ENCODE measurements at regions not wholly inside any gene's neighbourhood (a gene's known extent, or its start where the extent isn't known, plus 50 kb on each side); places are given as distances from the start of the nearest gene placed in this dataset.

DNA sequence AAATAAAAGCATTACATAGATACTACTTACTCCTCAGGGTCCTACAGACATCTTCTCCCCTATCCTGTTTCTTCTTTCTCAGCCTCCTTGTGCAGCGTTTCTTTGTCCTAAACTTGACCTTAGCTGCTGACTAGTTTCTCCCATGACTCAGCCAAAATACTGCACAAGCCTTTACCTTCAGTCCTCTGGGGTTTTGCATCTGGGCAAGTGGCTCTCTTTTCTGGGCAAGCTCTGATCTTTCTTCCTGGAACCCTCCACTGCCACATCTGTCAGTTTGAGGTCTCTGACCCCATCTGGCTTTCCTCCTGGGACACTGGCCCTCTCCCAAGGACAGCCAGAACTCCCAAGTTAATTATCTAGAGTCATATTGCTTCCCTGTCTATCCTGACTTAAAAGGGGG, 838.4 kb downstream of the DHX35 start:
- H3K9me3 Mint-ChIP-seq = peaks cover 7% of the 10 kb centered on the region
- DNase-seq (ENCODE audit: low spot score) (no peak), ATAC-seq (no peak)
- no peaks in the 10 kb centered on the region for H3K27me3 Mint-ChIP-seq
- no peaks in the 10 kb centered on the region for H3K36me3 Mint-ChIP-seq
- H3K27ac Mint-ChIP-seq = no peak overlapping the region
- no peak overlapping the region for H3K4me3 Mint-ChIP-seq
- no peaks in the 10 kb centered on the region for H3K4me1 Mint-ChIP-seq (ENCODE audit: low read depth in 2 of 2)

DNA sequence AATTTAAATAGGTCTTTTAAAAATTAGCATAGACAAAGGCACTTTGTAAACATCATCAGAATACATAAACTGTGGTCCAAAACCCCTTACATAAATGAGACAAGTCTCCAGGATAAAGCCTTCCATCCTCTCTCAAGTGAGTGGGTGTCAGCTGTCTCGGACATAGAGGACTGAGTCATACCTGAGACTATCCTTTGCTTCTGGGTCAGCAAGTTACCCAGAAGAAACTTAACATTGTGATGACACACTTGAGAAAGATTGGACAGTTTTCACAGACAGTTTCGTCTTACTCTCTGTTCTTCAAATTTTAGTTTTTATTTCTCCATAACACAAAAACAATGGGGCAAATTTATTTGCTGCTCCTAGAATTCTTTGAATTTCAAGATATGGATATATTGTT, 838.0 kb downstream of the DHX35 start:
- H3K4me1 Mint-ChIP-seq (ENCODE audit: low read depth in 2 of 2) = no peaks in the 10 kb centered on the region
- H3K36me3 Mint-ChIP-seq = no peaks in the 10 kb centered on the region
- no peak overlapping the region for H3K27ac Mint-ChIP-seq
- peaks cover 7% of the 10 kb centered on the region for H3K9me3 Mint-ChIP-seq
- ATAC-seq (no peak), DNase-seq (ENCODE audit: low spot score) (no peak)
- H3K27me3 Mint-ChIP-seq = no peaks in the 10 kb centered on the region
- no peak overlapping the region for H3K4me3 Mint-ChIP-seq

DNA sequence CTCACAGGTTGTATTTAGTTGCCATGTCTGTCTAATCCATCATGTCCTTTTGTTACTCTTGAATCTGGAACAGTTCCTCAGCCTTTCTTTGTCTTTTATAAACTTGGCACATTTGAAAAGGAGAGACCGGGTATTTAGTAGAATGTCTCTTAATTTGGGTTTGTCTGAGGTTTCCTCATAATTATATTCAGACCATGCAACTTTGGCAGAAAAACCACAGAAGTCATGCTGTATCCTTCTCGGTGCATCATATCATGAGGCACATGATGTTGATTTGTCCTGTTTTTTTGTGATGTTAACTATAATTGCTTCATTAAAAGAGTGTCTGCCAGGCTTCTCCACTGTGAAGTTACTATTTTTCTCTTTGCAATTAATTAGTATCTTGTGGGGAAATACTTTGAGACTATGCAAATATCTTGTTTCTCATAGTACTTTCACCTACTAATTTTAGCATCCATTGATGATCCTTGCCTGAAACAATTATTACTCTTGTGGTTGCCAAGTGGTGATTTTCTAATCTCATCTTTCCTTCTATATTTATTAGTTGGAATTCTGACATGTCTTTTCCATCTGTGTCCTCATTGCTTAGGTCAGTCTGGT, 837.3 kb downstream of the DHX35 start:
- Mint-ChIP-seq H3K4me3 (no peak overlapping the region), H3K4me1 (ENCODE audit: low read depth in 2 of 2) (no peaks in the 10 kb centered on the region), H3K27ac (no peak overlapping the region)

DNA sequence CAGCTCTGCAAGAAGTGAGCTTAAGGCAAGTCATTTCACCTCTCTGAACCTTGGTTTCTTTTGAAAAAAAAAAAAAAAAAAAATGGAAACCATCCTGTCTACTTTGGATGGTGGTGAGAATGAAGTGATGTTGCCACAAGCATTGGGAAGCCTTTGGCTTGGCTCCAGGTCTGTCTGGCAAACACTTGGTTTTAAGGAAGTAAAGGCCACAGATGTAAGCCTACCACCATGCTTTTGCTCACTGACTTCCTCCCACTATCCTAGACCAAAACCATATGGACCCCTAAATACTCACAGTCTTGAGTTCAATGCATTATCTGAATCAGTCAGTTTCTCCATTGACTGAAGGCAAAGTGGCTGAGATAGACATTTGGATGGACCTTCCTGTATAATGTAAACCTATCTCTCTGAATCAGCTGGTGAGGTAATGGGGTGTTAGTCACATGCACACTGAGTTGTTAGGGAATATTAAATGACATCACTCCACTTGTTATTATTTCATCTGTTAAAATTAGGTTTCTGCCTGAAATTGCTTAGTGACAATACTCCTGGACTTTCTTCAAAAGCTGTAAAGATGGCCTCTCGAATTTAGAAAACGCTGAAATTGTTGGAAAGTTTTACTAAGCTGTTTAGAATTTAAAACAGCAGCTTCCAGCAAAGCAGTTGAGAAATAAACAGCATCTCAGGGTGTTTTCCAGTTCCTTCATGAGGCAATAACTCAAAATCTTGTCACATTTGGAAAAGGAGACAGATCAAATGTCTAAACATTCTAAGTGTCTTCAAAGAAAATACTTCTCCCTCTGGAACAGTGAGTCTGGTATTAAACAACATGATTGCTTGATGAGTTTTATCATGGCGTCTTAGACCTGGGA, 833.5 kb downstream of the DHX35 start:
- H3K4me1 Mint-ChIP-seq (ENCODE audit: low read depth in 2 of 2) = no peaks in the 10 kb centered on the region
- H3K27ac Mint-ChIP-seq = no peak overlapping the region
- no peaks in the 10 kb centered on the region for H3K36me3 Mint-ChIP-seq
- no peak overlapping the region for H3K4me3 Mint-ChIP-seq
- ATAC-seq (no peak), DNase-seq (ENCODE audit: low spot score) (no peak)
- H3K9me3 Mint-ChIP-seq = peaks cover 3% of the 10 kb centered on the region
- no peaks in the 10 kb centered on the region for H3K27me3 Mint-ChIP-seq

More for the DNA sequence above, 837.3 kb downstream of the DHX35 start:
- H3K36me3 Mint-ChIP-seq = no peaks in the 10 kb centered on the region
- H3K9me3 Mint-ChIP-seq = peaks cover 7% of the 10 kb centered on the region
- DNase-seq (ENCODE audit: low spot score) (no peak), ATAC-seq (no peak)
- H3K27me3 Mint-ChIP-seq = no peaks in the 10 kb centered on the region

DNA sequence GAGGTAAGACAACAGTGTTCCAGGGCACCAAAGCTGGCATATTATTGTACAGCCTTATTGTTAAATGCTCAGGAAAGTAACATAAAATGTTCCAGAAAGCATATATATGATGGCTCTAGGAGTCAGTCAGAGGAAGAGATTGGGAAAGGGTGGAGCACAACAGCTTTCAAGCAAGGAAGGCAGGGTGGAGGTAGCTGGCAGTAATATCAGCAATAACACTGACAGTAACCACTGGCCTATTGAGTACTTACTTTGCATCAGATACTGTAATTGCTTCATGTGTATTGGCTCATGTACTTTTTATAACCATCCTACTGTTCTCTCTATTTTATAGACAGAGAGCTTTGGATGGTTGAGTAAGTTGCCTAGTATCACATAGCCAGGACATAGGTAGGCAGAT, 830.2 kb downstream of the DHX35 start:
- peaks cover 3% of the 10 kb centered on the region for H3K9me3 Mint-ChIP-seq
- no peak overlapping the region for H3K4me3 Mint-ChIP-seq
- H3K27me3 Mint-ChIP-seq = no peaks in the 10 kb centered on the region
- DNase-seq (ENCODE audit: low spot score) (no peak), ATAC-seq (no peak)
- no peaks in the 10 kb centered on the region for H3K36me3 Mint-ChIP-seq
- no peak overlapping the region for H3K27ac Mint-ChIP-seq
- no peaks in the 10 kb centered on the region for H3K4me1 Mint-ChIP-seq (ENCODE audit: low read depth in 2 of 2)

DNA sequence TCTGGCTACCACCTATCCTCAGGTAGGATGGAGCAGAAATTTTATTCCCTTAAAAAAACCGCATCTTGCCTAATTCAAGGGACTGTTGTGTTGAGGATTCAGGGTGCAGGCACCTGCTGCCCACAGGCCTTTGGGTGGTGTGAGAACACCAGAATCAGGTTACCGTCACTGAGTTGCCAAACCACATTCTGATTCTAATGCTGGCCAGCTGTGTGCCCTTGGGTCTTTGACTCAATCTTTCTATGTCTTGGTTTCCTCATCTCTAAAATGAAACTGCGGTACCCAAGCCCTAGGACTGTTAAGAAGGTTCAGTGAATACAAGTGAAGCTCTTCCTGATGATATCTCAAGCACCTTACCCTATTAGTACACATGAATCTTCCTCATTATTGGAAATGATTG, 827.3 kb downstream of the DHX35 start:
- no peaks in the 10 kb centered on the region for H3K4me1 Mint-ChIP-seq (ENCODE audit: low read depth in 2 of 2)
- H3K9me3 Mint-ChIP-seq = peaks cover 7% of the 10 kb centered on the region
- no peaks in the 10 kb centered on the region for H3K27me3 Mint-ChIP-seq
- H3K4me3 Mint-ChIP-seq = no peak overlapping the region
- ATAC-seq = no peak
- no peaks in the 10 kb centered on the region for H3K36me3 Mint-ChIP-seq
- H3K27ac Mint-ChIP-seq = no peak overlapping the region
- DNase-seq (ENCODE audit: low spot score) = no peak

DNA sequence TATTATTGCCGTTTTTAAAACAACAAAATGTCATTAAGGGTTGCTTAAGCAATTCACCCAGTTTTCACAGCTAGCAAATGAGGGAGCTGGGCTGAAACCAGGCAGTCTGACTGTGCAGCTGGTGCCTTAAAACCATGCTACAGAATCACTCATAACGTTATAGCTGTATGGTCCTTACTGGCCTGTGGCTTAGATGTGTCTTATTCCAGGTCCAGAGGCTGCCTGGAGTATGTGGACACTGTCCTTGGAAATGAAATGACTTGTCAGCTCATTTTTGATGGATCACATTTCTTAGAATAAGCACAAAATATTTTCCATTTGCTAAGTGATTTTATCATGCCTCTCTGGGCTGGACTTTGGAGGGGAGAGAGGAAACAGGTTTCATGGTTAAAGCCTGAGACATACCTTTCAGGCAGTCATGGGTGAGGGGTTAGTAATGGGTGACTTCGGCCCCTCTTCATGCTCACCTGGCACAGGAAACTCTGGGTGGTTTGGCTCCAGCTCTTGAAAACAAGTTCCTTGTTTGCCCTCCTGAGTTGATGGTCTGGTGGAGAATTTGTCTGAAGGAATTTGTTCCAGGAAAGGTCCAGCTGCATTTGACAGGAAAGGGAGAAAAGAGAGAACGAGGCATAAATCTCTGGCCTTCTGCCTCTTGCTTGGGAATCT, 823.2 kb downstream of the DHX35 start:
- Mint-ChIP-seq H3K4me1 (ENCODE audit: low read depth in 2 of 2) (no peaks in the 10 kb centered on the region), H3K9me3 (peaks cover 11% of the 10 kb centered on the region)

DNA sequence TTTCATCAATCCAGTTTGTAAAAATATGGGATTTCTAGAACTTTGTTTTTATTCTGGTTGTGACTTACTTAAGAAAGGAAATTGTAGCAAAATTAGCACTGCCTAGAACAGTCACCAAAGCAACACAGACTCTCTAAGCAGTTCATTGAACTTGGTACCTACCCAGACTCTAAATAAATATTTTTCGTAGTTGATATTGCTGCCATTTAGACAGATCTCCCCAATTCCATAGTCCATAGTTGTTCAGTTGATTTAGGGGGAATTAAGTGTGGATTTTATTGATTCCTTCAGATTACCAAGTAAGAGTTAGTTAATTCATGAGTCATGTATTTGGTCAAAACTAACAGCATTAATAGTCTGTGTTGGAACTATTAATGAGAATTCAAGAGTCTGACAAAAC, 822.5 kb downstream of the DHX35 start:
- Mint-ChIP-seq H3K36me3 (peaks cover 4% of the 10 kb centered on the region), H3K27me3 (no peaks in the 10 kb centered on the region), H3K4me1 (ENCODE audit: low read depth in 2 of 2) (no peaks in the 10 kb centered on the region), H3K27ac (no peak overlapping the region), H3K4me3 (no peak overlapping the region), H3K9me3 (peaks cover 11% of the 10 kb centered on the region)
- DNase-seq (ENCODE audit: low spot score) = no peak
- ATAC-seq = no peak

More for the DNA sequence above, 823.2 kb downstream of the DHX35 start:
- H3K27ac Mint-ChIP-seq = no peak overlapping the region
- H3K4me3 Mint-ChIP-seq = no peak overlapping the region
- peaks cover 4% of the 10 kb centered on the region for H3K36me3 Mint-ChIP-seq
- no peak for DNase-seq (ENCODE audit: low spot score)
- H3K27me3 Mint-ChIP-seq = no peaks in the 10 kb centered on the region
- ATAC-seq = no peak

DNA sequence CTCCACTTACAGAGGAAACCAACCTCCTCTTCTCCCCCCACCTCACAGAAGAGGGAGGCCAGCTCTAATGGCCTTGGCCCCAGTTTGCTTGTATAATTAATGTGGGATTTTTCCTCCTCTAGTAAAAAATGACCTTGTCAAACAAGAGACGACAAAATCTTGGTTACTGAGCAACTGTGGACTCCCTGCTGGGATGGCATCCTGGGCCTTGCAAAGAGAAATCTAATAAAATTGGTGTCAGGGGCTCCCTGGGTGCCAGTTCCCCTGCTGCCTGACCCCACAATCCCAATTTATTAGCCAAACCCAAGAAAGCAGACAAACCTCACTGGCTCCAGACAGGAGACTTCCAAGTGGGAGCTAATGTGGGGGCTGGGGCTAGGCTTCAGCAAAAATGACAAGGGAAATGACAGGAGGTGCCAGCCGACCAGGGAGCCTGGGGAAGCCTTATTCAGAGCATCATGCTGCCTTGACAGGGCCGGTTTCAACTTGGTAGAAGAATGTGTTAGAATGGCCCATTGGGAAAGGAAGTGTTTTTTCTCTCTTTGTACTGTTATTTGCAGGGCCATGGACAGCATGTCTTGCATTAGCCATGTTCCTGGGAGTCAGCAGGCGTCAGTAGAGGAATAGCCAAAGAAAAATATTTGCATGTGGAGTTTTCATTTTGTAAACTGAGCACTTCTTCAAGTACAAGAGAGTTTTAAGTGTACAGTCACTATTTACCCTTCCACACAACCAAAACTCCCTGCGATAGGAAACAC, 816.9 kb downstream of the DHX35 start:
- Mint-ChIP-seq H3K4me1 (ENCODE audit: low read depth in 2 of 2) (no peaks in the 10 kb centered on the region), H3K36me3 (peaks cover 4% of the 10 kb centered on the region), H3K9me3 (peaks cover 2% of the 10 kb centered on the region), H3K27ac (no peak overlapping the region), H3K27me3 (no peaks in the 10 kb centered on the region), H3K4me3 (no peak overlapping the region)
- no peak for ATAC-seq
- DNase-seq (ENCODE audit: low spot score) = no peak

DNA sequence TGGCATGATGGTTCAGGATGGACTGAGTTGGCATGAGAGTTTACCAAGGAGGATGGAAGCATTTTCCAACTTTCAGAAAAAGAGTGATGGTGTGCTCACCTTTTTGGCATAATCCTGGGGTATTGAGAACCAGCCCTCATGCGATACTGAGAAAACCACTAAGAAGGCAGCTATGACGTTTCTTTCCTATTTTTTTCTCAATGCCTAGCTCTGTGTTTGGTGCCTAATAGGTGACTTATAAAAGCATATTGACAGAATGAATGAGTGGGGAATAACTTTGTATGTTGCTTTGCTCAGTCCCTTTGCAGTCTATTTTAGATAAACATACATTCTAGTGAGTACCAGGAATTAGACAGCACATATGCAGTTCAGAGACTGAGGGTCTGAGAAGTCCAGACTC, 816.3 kb downstream of the DHX35 start:
- Mint-ChIP-seq H3K36me3 (peaks cover 4% of the 10 kb centered on the region), H3K27me3 (no peaks in the 10 kb centered on the region), H3K4me1 (ENCODE audit: low read depth in 2 of 2) (no peaks in the 10 kb centered on the region), H3K4me3 (no peak overlapping the region), H3K27ac (no peak overlapping the region), H3K9me3 (no peaks in the 10 kb centered on the region)
- no peak for DNase-seq (ENCODE audit: low spot score)
- no peak for ATAC-seq

DNA sequence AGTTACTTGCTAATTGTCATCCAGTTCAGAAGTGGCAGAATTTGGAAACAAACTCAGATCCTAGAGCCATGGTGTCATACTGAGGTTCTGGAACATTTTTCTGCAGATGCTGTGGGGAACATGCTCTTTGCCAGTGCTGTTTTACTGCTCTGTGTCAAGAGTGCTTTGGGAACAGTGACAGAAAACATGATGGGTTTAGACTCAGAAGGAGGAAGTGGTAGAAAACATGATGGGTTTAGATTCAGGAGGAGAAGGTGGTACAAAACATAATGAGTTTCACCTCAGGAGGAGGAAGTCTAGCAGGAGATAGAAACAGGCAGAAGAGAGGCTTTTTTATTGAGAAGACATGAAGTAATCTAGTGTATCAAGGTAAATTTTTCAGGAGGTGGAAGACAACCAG, 815.5 kb downstream of the DHX35 start:
- ATAC-seq (no peak), DNase-seq (ENCODE audit: low spot score) (no peak)
- Mint-ChIP-seq H3K36me3 (peaks cover 3% of the 10 kb centered on the region), H3K4me3 (no peak overlapping the region), H3K27ac (no peak overlapping the region), H3K9me3 (no peaks in the 10 kb centered on the region), H3K4me1 (ENCODE audit: low read depth in 2 of 2) (no peaks in the 10 kb centered on the region), H3K27me3 (no peaks in the 10 kb centered on the region)

DNA sequence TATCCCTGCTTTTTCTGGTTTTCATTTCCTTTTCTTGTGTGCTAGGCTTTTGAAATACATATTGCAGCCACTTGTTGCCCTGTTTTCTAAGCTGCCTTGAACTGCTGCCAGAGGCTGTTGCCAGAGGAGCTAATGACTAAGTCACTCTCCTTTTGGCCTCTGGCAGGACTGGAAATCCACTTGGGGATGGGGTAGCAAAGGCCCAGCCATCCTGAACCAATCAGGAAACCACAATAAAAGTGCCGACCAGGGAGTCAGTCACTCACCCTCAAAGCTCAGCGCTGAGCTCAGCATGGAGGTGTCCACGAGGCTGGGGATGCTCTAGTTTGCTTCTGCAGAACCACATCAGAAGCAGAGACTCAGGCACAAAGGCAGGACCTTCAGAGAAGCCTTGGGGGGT, 813.0 kb downstream of the DHX35 start:
- H3K4me3 Mint-ChIP-seq = no peak overlapping the region
- no peak overlapping the region for H3K27ac Mint-ChIP-seq
- H3K9me3 Mint-ChIP-seq = peaks cover 10% of the 10 kb centered on the region
- H3K4me1 Mint-ChIP-seq (ENCODE audit: low read depth in 2 of 2) = no peaks in the 10 kb centered on the region
- no peak for DNase-seq (ENCODE audit: low spot score)
- ATAC-seq = no peak
- no peaks in the 10 kb centered on the region for H3K27me3 Mint-ChIP-seq
- peaks cover 12% of the 10 kb centered on the region for H3K36me3 Mint-ChIP-seq

DNA sequence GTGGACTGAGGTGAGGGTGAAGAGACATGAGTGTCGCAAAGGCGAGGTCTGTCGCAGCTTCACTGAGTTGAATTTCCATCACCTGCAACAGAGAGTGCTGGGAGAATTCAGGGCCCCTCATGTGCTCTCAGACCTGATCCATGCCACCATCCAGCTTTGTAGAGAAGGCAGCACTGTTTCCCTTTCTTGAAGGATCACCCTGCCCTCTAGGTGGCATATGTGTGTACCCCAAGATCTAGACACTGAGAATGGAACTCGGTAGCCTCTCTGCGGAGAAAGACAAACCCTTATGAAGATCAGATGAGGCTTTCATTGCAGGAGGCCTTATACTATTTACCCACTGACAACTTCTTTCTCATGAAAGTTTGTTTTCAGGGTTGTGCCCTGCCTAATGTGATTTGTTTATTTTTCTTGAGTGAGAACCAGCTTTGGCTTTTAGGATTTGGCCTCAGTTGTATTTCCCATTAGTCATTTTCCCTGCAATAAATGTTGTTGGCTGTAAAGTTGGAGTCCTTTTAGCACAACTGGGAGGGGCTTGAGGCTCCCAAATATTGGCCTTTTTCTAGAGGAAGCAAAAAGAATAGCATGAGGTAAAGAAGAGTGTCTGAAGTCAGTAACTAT, 811.3 kb downstream of the DHX35 start:
- Mint-ChIP-seq H3K9me3 (peaks cover 12% of the 10 kb centered on the region), H3K27ac (no peak overlapping the region), H3K27me3 (no peaks in the 10 kb centered on the region), H3K4me1 (ENCODE audit: low read depth in 2 of 2) (no peaks in the 10 kb centered on the region), H3K4me3 (no peak overlapping the region), H3K36me3 (peaks cover 12% of the 10 kb centered on the region)
- DNase-seq (ENCODE audit: low spot score) (no peak), ATAC-seq (no peak)

All from natural killer cell treated with Interleukin-12 subunit alpha and Interleukin-12 subunit beta and Interleukin-15 and Interleukin-18, amount 100 ng/mL, for 72 hours (primary cell).